IPS-18c (cell line): ENCODE measurements at regions not wholly inside any gene's neighbourhood (a gene's known extent, or its start where the extent isn't known, plus 50 kb on each side); places are given as distances from the start of the nearest gene placed in this dataset.

Source experiments
- H3K4me3 ChIP-seq: 2 replicates; pipeline ENCODE4 v1.7.0; 2013; ENCODE audit warnings: low read depth, mild to moderate bottlenecking, low read length, moderate library complexity; ENCODE audit not compliant: insufficient read depth
- H3K9me3 ChIP-seq: one replicate; pipeline ENCODE4 v1.6.1; 2013; ENCODE audit warnings: mild to moderate bottlenecking, low read length, moderate library complexity; ENCODE audit not compliant: control insufficient read depth, insufficient read depth

DNA sequence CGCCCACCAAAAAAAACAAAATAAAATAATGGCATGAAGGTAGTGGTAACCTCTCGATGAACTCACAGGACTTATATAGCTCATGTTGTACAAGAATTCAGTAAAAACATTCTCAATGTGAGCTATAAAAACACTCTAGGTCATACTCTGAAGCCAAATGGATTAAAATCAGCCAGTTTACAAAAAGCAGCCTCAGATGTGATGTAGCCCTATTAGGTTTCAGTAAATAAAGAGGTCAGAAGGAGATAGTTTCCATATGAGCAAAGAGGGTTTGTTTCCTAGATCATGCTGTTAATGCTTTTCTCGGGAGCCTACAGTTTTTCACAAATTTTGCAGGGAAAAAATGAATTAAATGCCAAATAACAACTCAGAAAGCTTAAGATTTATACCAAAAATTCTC lies 319.5 kb upstream of the HSF2 start:
- Histone ChIP-seq H3K9me3 (no peaks in the 10 kb centered on the region), H3K4me3 (no peak overlapping the region)

GRCh38 chr6:122081921-122082320 lies 317.5 kb upstream of the HSF2 start:
- Histone ChIP-seq H3K4me3 (no peak overlapping the region), H3K9me3 (no peaks in the 10 kb centered on the region)

GRCh38 chr6:122082370-122082769 lies 317.1 kb upstream of the HSF2 start:
- Histone ChIP-seq H3K9me3 (no peaks in the 10 kb centered on the region), H3K4me3 (no peak overlapping the region)

GRCh38 chr6:122092366-122092765 lies 307.1 kb upstream of the HSF2 start:
- Histone ChIP-seq H3K9me3 (no peaks in the 10 kb centered on the region), H3K4me3 (no peak overlapping the region)

- H3K9me3 ChIP-seq = no peaks in the 10 kb centered on the region
- no peak overlapping the region for H3K4me3 ChIP-seq
These were observed 301.2 kb upstream of the HSF2 start for GRCh38 chr6:122098201-122098678.

DNA sequence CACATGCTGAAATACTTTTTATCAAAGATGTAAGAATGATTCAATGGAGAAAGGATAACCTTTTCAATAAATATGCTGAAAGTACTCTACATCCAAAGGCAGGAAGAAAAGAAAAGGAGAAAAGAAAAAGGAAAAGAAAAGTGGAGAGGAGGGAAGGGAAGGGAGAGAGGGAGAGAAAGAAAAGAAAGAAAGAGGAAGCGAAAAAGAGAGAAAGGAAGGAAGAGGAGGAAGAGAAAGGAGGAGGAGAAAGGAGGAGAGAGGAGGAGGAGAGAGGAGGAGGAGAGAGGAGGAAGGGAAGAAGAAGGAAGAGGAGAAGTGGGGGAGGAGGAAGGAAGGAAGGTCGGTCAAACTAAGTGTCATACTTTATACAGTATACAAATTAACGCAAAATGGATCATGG lies 297.4 kb upstream of the HSF2 start:
- H3K9me3 ChIP-seq = no peaks in the 10 kb centered on the region

DNA sequence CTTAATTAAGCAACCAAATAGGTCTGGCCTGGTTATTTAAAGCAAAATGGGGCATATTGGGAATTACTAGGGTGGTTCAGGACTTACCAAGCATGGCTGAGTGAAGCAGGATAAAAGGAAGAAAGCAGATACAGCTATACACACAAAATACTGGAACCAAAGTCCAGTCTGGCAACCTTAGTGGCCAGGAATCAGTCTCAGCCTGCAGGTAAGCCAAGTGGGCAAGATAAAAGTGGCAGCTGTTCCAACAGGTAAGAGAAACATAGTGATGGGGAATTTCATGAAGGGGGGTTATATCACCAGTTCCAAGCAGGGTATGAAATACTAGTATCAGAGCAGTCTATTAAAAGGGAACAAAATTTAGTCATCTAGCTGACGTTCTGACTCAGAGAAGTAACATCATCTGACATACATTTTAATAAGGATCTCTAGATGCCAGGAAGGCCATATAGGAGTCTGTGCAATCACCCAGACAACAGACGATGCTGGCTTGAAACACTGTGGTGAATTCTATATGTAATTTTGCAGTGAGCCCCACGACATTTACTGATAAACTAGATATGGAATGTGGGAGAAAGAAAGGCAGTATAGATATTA lies 292.1 kb upstream of the HSF2 start:
- Histone ChIP-seq H3K9me3 (no peaks in the 10 kb centered on the region), H3K4me3 (no peak overlapping the region)

More for the DNA sequence above, 297.4 kb upstream of the HSF2 start:
- no peak overlapping the region for H3K4me3 ChIP-seq

DNA sequence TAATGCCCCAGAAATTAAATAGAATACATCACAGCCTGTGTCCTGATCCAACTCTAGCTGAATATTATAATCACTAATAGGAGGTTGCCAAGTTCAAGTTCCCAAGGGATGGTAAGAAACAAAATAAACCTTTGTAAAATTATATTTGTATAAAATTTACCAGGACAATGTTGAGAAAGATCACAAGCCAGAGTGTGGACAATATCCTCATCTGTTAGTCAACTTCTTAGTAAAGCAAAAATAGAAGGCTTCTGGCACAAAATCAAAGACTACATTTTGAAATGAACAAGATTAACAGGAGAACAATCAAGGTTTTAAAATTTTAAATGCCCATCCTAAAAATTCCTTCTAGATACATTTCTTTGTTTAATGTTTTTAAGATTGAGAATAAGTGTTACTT lies 290.4 kb upstream of the HSF2 start:
- Histone ChIP-seq H3K9me3 (no peaks in the 10 kb centered on the region), H3K4me3 (no peak overlapping the region)

- Histone ChIP-seq H3K4me3 (no peak overlapping the region), H3K9me3 (no peaks in the 10 kb centered on the region)
These were observed 284.7 kb upstream of the HSF2 start for GRCh38 chr6:122114717-122115116.

DNA sequence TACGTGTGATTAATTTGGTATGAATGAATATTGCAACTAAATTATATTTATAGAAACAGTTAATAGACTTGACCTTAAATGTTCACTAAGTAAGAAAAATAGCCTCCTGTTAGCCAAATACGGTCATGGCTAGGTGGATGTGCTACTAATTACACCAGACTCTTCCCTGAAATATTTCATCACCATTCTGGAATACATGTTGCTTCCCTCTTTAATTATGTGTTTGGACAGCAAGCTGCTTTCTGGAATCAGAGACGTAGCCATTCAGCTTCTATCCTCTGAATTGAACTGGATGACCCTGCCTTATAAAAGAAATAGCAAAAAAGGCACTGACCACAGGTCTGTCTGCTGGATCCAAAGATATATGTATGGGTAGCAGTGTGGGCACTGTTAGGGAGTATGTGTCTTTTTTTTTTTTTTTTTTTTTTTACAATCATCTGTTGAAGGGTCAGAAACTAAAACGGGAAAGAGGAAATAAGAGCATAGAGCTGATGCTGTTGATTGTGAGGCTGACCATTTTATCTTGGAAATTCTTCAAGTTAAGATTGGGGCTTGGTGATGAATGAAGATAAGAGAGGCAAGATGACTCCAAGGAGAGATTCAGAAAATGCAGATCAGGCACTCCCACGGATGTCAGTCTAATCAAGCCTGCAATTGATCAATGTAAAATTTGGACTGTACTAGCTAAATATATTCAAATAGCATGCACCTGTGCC lies 283.2 kb upstream of the HSF2 start:
- H3K9me3 ChIP-seq = no peaks in the 10 kb centered on the region

GRCh38 chr6:122116835-122117627 lies 282.4 kb upstream of the HSF2 start:
- H3K9me3 ChIP-seq = no peaks in the 10 kb centered on the region
- H3K4me3 ChIP-seq = no peak overlapping the region

More for the DNA sequence above, 283.2 kb upstream of the HSF2 start:
- H3K4me3 ChIP-seq = no peak overlapping the region

DNA sequence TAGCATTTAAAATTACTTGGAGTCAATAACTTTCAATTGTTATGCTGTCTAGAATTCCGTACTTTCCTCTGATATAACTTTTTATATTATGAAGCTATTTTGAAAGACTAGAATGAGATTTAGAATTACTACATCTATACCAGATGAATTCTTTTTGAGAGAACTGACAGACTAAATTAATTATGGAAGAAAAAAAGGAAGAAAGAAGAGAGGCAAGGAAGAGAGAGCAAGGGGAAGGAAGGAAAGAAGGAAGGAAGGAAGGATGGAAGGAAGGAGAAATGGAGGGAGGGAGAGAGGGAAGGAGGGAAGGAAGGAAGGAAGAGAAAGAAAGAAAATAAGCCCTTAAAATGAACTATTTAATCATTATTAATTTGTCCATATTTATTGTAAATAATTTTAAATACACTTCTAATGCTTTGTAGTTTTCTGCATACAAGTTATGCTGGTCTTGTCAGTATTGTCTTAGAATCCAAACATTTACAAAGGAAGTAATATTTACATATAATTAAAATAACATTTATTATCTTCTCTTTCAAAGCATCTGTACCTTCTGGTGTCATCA lies 280.4 kb upstream of the HSF2 start:
- H3K9me3 ChIP-seq = no peaks in the 10 kb centered on the region
- no peak overlapping the region for H3K4me3 ChIP-seq

DNA sequence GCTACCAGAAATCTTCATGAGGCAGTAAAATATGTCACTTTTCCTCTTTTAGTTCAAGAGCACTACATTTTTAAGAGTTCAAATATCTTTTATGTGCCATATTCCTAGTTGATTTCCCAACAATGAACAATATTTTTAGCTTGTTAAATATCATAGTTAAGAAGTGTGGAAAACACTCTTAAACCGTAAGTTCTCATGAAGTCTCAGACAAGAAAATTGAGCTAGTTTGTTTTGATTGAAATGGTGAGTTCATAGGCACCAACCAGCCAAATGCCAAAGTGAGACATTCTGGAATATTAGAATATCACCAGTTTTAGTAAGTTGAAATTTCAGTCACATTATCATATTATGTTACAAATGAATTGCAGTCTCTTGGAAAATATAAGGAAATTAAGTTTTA lies 277.2 kb upstream of the HSF2 start:
- H3K4me3 ChIP-seq = no peak overlapping the region
- H3K9me3 ChIP-seq = no peaks in the 10 kb centered on the region

- H3K9me3 ChIP-seq = no peaks in the 10 kb centered on the region
- no peak overlapping the region for H3K4me3 ChIP-seq
These were observed 276.8 kb upstream of the HSF2 start for GRCh38 chr6:122122686-122123085.

DNA sequence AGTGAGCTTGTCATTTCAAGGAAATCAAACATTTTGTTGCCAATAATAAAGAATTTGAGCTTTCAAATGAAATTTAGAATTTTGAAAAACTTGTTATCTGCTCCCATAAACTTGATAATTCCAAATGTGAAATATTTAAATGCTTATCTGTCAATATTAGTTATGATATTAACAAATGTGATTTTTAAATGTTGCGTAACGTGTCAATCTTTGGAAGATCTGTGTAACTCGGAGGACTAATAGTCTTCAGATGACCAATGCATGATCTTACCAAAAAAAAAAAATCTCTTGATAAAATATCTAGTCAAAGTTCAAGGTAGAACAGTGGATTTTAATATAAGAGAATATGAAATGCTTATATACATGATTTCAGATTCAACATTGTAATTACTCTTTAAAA lies 274.5 kb upstream of the HSF2 start:
- H3K4me3 ChIP-seq = no peak overlapping the region
- no peaks in the 10 kb centered on the region for H3K9me3 ChIP-seq

DNA sequence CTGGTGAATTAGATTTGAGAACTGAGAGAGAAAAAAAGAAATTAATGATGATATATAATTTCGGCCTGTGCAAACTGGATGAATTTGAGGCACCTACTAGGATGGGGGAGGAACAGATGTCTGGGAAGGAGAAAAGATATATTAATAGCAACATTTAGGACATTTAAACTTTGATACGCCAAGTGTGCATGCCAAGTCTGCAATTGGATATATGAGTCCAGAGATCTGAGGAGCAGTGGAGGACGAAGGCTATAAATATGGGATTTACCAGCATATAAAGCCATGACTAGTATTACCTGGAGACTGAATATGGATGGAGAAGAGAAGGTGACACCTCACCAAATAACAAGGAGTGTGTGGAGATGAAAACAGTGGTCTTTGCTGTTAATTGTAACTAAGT lies 272.6 kb upstream of the HSF2 start:
- Histone ChIP-seq H3K4me3 (no peak overlapping the region), H3K9me3 (no peaks in the 10 kb centered on the region)

GRCh38 chr6:122128445-122128844 lies 271.0 kb upstream of the HSF2 start:
- no peak overlapping the region for H3K4me3 ChIP-seq
- no peaks in the 10 kb centered on the region for H3K9me3 ChIP-seq
